ENCODE measurements at regions not wholly inside any gene's neighbourhood (a gene's known extent, or its start where the extent isn't known, plus 50 kb on each side); places are given as distances from the start of the nearest gene placed in this dataset.

- TF ChIP-seq SMC3 (IDR thresholded peaks at IDR 0.05; ENCODE audit: low read depth, low read length) = no peak
Observed at GRCh38 chr22:46084943-46085827, 65.1 kb upstream of the PPARA start (continued).

- Histone ChIP-seq H3K27me3 (ENCODE audit: insufficient read depth) (no peaks in the 10 kb centered on the region), H3K4me3 (ENCODE audit: low read depth in 2 of 2, low read length in 1 of 2) (peak overlapping the region; percentile 90 to 92), H3K27ac (ENCODE audit: low read depth in 2 of 2, low read length in 1 of 2) (peak overlapping the region; percentile 96 to 100), H2AFZ (ENCODE audit: low read depth) (no peak overlapping the region), H3K9me2 (no peaks in the 10 kb centered on the region), H3K79me2 (ENCODE audit: insufficient read depth) (peaks cover 100% of the 10 kb centered on the region), H4K20me1 (ENCODE audit: insufficient read depth) (peaks cover 100% of the 10 kb centered on the region), H3K9ac (peak overlapping the region; percentile 100), H3K4me2 (peak overlapping the region; percentile 99), H3K36me3 (replicated peaks in 1 of 2; ENCODE audit: control insufficient read depth in 1 of 2, insufficient read depth in 2 of 2, low read length in 1 of 2) (peaks cover 71 to 85% of the 10 kb centered on the region in 2 experiments), H3K4me1 (ENCODE audit: control insufficient read depth in 1 of 2, insufficient read depth in 2 of 2, low read depth in 1 of 2, low read length in 1 of 2) (peaks cover 41 to 81% of the 10 kb centered on the region in 2 experiments), H3F3A (replicated peaks; ENCODE audit: insufficient read depth) (peaks cover 77% of the 10 kb centered on the region), H3K9me3 (no peaks in the 10 kb centered on the region)
- ChIA-PET POLR2A (interaction anchor here (2.2 to 6.3 kb wide), 5 partner anchors 10 to 80 kb away, joined by 7 to 83 read pairs (median 11); no protein-coding TSS in a partner anchor), CTCF (interaction anchor here (0.6 to 3.3 kb wide), 4 partner anchors 20 to 80 kb away, joined by 3 to 15 read pairs (median 8); no protein-coding TSS in a partner anchor)
- TF ChIP-seq EZH2phosphoT487 (IDR thresholded peaks at IDR 0.05; ENCODE audit: borderline replicate concordance, low read depth) = no peak
- 0 out of 2 replicates have a peak, but pooled peaks have one; percentile 26 for TF ChIP-seq GABPA (IDR thresholded peaks at IDR 0.05; ENCODE audit: low read depth)
- TF ChIP-seq FOXM1 (IDR thresholded peaks at IDR 0.05; ENCODE audit: low read depth) = 0 out of 2 replicates have a peak, but pooled peaks have one; percentile 41
- 0 out of 2 replicates have a peak, but pooled peaks have one; percentile 21 for TF ChIP-seq REST (IDR thresholded peaks at IDR 0.05; ENCODE audit: low read depth, low read length)
- peak; percentile 8; the same call in 1 of the 2 replicates for TF ChIP-seq TAF1 (IDR thresholded peaks at IDR 0.05; ENCODE audit: borderline replicate concordance, low read depth, low read length)
- peak; percentile 40; the same call in 1 of the 2 replicates for TF ChIP-seq ELF1 (IDR thresholded peaks at IDR 0.05)
- TF ChIP-seq POLR2AphosphoS5 (IDR thresholded peaks at IDR 0.05; ENCODE audit: low read depth, low read length) = peak; percentile 11; the same call in 1 of the 2 replicates
- TF ChIP-seq MAX (IDR thresholded peaks at IDR 0.05; ENCODE audit: low read depth) = peak; percentile 35; the same call in 1 of the 2 replicates
- TF ChIP-seq EP300 (IDR thresholded peaks at IDR 0.05; ENCODE audit: borderline replicate concordance in 1 of 2, low read depth in 1 of 2, low read length in 1 of 2) = 0 out of 4 replicates have a peak, but pooled peaks of 1 of the 2 experiments have one; percentile 13
- no peak for TF ChIP-seq USF2 (IDR thresholded peaks at IDR 0.05; ENCODE audit: borderline replicate concordance, low read depth, low read length)
- WGBS (ENCODE audit: low lambda C conversion rate) = 6% methylated on average over 16 of the region's 37 CpGs
- DNase-seq = no peak
Observed at GRCh38 chr22:46085828-46086576, 64.3 kb upstream of the PPARA start.
